Globus pallidus (tissue), 1 donor: ENCODE measurements at regions not wholly inside any gene's neighbourhood (a gene's known extent, or its start where the extent isn't known, plus 50 kb on each side); places are given as distances from the start of the nearest gene placed in this dataset.

Experiments
- DNase-seq: peaks from one replicate; pipeline ENCODE4 v3.0.0-alpha.2; 2015; ENCODE audit warnings: low spot score

DNA sequence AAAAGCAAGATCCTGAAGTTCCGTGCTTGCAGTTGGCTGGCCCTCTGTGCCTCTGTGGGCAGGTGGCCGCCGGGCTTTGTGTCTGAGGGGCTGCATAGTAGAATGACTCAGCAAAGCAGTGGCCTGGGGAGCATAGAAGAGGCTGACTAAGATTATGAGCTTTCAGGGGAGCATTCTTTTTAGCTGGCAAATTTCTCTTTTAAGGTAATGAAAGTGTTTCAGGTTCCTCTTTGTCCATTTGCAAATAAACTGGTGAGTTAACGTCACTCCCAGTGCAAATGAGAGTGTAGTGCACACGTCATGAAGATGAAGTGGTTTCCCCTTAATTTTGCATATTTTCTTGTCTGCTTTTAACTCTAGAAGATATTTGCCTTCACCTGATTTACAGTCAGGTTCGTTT, 98.6 kb downstream of the BCL2L11 start:
- DNase-seq, result no peak

DNA sequence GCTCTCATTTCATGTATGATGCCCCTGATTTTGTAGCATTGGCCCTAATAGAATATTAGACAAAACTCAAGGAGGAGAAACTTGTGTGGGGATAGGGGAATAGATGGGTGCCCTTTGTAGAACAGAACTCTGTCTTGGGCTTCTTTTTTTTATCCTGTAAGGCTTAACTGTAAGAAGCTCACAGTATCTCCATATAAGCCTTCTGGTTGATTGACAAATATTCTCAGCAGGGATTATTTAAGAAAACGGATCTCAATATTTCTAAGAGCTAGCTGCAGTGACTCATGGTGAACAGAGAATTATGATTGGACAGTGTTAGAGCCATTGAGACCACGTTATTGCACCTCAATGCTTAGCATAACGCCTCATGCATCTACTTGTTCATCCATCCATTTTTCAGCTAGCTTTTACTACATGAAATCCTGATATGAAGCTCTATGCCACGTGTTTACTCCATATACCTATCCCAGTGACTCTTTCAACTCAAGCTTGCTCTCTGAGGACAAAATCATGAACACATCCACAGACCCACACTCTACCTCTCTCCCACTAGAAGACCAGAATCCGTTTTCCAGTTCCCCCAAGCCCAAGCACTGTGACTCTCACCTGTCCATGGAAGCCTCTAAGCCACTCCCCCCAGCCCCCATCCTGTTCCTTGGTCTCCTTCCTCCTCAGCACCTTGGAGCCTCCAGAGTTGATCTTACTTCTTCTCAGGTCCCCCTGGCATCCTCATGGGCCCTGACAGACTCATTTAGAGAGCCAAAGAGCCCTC, 99.2 kb downstream of the BCL2L11 start:
- no peak for DNase-seq

DNA sequence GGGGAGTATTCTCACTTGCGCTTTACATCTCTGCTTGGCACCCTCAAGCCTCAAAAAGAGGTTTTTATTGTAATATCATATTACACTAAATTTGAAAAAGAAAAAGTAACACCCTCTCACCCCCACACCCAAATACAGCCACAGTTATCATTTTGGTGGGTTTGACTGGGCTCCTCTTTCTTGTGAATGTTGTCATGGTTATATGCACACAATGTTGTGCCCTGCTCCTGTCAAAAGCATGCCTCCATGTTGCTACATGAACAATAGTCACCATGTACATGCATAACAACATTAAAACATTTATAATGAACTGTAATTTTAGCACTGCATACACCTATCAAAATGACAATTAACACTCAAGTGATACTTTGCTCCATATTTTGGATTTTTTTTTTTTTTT, 100.2 kb downstream of the BCL2L11 start:
- DNase-seq, result no peak

DNA sequence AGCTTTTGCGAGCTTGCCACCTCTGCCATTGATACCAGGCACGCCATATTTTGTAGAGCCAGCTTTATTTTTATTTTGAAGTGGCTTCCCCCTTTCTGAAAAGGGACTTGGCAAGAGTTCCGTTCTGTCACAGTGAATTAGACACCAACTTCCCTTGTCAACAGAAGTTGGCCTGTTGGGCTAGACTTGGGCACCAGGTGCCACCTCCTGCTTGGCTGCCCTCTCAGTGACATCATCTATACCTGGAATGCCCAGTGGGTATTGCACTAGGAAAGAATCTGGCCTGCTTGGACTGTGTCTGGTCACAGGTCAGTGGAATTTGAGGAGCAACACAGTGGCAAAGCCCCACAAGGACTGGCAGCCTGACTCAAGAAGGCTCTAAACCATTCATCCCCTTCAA, 101.0 kb downstream of the BCL2L11 start:
- DNase-seq, result no peak

DNA sequence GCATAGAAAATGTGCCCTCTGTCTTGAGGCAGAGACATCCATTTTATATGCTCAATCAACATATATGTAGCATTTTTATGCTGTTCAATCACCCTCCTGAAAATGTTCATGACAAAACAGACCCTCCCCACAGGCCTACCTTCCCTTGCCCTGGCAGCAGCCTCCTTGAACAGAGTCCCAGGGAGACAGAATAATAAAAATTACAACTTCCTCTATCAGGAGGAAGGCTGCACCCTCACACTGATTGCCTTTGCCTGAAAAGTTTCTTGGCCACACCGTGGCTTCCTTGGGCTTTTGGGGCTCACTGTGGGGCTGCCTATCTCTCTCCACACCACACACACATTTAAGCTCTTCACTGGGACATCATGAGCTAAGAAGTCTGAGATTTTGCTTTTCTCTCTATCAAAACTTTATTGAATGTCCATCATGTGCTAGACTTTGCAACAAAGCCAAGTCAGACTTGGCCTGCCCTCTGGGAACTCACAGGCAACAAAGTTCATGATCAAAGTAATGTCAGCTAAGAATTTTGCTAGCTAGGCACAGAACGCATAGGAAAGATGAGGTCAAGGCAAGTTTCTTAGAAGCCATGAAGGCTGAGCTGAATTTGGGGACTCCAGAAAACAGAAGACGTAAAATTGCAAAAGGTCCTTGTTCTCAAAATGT, 101.6 kb downstream of the BCL2L11 start:
- DNase-seq, result no peak

DNA sequence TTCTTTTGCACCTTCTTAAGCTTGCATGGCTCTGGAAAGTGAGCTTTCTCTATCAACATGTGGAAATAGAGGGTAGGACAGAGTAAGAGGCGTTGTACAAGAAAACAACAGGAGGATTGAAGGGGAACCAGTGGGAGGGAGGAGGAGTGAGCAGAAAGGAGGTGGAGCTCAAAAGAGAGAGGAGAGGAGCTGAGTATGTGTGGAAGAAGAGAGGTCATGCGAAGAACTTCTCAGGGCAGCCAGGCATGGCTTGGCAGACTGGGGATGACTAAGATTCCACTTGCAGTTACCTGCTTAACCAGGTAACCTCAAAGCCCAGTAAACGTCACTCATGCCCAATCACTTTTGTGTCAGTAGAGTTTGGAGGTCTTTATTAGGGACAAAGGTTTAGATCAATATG, 105.1 kb downstream of the BCL2L11 start:
- no peak for DNase-seq

DNA sequence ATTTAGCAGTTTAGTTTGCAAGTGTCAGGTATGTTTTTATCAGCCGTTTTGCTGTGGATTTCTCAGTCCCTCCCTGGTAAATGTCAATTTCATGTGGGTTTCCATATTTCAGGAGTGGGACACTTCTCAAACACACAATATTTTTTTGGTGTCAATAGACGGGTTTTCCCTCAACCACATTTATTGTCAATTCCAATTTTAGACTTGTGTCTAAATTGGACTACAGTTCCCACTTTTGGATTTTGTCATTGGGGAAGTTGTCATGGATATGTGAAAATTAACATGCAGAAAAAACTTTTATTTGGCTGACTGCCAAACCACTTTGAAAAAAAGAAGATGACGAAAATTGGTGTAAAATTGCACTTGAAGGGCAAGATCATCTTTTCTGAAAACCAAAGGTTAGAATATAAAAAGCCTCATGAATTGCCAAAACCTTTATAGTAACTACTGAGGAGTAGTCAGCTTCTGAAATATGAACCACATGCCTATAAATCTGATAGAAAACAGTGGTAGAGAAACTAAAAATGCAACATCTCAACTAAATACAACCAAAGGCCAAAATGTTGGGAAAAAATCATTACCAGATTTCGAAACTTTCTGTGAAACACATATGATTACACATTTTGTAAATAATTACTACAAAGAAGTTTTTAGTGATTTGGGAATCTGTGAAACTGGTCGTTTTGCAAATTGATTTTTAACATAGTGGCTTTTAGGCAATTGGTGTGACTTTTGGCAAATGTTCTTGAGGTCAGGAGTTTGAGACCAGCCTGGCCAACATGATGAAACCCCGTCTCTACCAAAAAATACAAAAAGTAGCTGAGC, 106.4 kb downstream of the BCL2L11 start:
- DNase-seq, result no peak

DNA sequence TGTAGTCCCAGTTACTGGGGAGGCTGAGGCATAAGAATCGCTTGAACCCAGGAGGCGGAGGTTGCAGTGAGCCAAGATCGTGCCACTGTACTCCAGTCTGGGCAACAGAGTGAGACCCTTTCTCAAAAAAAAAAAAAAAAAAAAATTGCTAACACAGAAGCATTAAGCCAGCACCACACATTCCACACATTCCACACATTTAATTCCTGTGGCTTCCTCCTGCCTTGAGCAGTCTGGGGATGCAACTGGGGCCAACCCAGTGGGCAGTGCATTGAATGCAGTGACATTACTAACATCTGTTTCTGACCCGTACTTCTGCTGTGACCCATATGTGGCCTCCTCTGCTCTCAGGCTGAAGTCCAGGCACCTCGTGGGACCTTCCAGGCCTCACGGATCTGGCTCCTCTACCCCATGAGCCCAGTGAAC, 107.0 kb downstream of the BCL2L11 start:
- DNase-seq, result no peak

DNA sequence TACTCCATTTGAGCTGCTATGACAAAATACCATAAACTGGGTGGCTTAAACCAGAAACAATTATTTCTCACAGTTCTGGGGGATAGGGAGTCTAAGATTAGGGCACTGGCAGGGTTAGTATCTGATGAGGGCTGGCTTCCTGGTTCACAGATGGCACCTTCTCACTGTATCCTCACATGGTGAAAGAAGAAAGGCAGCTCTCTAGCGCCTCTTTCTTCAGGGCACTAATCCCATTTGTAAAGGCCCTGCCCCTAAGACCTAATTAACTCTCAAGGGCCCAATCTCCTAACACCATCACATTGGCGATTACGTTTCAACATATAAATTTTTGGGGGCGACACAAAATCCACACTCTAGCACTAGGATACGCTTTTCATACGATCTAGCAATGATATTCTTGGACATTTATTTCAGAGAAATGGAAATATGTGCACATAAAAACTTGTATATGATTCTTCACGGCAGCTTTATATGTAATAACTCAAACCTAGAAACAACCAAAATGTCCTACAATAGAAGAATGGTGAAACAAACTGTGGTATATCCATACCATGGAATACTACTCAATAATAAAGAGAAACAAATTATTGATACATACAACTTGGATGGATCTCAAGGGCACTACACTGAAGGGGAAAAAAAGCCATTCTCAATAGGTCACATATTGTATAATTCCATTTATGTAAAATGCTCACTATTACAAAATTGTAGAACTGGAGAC, 111.0 kb downstream of the BCL2L11 start:
- no peak for DNase-seq

DNA sequence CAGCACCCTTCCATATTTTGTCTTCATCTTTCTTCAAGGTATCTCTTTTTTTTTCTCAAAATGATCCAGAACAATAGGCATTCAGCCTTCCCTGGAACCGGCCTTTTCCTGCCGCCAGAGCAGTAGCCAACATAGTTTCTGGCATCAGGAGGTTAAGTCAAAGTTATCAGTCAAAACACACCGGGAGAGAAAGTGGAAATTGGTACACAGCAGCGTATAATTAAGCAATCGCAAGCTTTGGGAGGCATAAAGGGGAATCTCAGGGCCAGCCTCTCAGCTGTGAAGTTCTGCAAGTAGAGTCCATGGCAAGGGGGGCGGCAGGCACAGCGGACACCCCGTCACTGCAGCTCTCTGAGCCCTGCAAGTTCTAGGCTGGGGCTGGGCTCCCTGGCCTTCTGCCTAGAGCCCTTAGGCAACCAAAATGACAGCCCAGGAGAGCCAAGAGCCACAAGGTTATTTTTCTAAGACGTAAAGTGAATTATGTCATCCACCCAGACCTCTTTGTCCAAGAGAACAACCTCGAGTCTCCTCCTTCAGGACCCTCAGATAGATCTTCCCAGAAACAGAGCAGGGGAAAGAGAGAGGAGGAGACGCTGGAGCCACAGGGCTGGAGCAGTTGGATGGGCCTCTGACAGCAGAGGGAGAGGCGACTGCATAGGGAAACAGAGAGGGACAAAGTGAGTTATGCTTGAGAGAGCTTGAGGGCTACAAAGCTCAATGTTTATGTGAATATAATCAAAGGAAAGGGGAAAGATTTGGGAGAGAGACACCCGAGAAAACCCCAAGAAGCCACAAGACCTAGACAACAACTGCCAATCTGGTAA, 114.7 kb downstream of the BCL2L11 start:
- no peak for DNase-seq

DNA sequence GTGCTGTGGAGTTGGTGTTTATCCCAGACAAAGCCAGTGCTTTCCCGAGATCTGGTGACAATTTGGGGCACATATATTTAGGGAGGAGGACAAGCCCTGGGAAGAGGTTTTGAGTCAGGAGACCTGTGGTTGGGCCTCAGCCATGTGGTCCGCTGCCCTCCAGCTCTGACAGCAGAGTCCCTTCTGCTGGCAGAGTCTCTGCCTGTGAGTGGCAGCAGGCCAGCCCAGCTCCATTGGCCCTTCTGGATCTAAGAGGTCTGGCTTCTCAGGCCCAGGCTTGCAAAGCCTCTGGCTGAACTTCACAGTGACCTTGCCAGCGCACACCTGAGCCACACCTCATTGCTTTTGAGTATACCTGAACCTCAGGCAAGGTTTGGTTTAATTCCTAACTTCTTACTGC, 115.3 kb downstream of the BCL2L11 start:
- DNase-seq, result no peak

DNA sequence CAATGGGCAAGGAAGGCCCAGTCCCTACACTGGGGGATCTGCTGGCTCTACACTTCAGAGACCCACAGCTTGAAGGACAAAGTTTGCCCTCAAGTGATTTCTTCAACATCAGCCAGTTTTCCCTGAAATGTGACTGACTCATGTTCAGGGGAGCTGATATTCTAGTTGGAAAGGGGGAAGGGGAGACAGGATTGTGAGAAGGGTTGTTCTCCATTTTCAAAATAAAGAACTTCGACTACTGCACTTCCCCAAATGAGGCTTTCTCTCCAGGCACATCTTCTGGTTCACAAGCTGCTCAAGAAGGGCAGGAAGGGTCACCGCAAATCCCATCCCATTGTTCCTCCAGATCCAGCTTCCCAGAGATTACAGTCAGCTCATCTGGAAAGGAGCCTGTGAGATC, 117.6 kb downstream of the BCL2L11 start:
- DNase-seq, result no peak

DNA sequence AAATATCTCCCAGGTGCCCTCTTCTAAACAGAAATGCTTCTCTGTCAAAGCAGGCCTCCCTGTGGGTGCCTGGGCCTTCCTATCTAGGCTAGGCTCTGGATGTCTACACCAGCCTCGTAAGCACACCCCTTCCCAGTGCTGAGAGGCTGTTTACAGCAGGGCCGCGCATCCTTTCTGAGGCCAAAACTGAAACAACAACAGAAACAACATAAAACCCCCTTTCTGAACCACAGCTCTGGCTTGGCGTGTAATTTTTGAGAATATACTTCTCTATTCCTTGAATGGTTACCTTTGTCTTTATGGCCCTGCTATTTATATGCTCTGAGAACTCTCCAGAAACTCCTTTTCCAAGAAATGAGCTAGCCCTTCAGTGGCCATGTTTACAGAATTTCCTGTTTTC, 118.4 kb downstream of the BCL2L11 start:
- DNase-seq, result no peak

DNA sequence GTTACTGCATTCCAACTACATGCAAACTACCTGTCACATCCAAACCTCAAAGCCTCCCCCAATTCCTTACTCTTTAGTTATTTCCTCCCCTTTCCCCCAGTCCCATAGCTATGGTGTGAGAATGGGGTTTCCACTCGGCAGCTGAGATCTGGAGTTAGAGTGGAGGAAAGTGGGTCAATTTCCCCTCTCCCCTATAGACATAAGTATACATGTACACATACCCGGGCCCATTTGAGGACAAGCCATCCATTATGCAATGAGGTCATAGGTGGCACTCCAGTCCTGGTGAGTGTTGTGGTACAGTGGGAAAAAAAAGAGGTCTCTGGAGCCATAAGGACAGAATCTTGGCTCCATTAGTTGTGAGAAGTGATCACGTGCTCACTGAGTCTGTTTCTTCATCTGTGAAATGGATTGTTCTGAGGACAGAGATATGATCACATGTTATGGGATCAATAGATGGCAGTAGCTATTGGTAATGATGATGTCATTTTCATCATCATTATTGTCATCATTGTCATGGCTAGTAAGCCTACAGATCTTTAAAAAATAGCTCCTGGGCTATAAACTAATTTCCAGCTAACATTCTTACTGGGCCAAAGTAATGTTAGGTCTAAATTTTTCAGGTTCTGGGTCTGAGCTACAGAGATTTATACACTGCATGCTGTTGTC, 119.0 kb downstream of the BCL2L11 start:
- DNase-seq, result no peak

DNA sequence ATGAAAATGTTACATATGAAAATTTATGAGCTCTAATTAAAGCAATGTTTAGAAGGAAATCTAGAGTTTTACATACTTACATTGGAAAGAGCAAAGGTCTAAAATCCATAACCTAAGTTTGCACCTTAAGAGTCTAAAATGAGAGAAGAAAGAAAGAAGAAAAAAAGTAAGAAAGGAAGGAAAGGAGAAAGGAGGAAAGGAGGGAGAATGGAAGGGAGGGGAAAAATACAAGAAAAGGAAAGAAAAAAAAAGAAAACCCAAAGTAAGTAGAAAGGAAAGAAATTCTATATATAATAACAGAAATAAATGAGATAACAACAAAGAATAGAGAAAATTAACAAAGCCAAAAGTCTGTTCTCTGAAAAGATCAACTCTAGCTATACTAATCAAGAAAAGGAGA, 122.6 kb downstream of the BCL2L11 start:
- no peak for DNase-seq

DNA sequence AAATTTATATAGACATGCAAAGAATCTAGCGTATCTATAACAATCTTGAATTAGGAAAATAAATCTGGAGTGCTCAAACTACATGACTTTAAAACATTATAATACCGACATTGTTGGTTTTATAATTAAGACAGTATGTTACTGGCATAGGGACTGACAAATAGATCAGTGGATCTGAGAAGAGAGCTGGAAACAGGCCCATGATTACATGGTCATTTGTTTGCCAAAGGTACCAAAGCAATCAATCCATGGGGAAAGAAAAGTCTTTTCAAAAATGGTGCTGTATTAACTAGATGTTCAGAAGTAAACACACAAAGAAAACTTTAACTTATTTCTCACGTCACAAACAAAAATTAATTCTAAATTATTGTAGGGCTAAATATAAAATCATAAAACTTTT, 124.2 kb downstream of the BCL2L11 start:
- DNase-seq, result no peak

DNA sequence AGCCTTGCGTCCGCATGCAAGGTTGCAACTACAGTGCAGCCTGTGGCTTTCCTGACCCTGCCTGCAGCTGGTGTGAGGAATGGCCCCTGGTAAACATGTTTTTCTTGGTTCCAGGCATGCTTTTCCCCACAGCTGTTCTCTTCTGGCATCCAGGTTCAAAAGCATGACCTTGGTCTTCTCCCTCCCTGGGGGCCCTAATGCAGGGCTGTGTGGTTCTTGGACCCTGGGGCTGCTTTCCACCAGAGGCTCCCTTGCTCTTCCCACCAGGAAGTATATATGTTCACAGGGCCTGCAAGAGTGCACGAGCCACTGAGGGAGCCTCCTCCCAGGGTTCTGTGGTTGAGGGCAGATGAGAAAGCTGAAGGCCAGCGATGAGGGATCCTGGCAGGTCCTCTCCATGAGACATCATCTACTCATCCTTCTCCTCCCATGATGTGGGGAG, 125.9 kb downstream of the BCL2L11 start:
- no peak for DNase-seq

DNA sequence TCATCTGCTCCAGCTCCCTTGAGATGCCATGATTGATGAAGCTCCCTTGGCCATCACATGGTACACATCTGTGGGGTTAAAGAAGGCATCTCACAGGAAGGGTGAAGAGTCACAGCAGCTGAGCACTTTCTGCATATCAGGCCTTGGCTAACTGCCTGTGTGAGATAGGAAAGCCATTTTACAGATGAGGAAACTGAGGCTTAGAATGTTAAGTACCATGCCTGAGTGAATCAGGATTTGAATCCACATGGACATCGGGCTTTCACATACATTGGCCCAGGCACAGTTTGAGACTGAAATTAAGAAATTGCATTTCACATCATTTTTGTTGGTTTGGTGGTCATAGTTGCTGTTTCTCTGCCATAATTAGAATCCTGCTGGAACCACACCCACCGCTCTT, 126.8 kb downstream of the BCL2L11 start:
- DNase-seq, result no peak

DNA sequence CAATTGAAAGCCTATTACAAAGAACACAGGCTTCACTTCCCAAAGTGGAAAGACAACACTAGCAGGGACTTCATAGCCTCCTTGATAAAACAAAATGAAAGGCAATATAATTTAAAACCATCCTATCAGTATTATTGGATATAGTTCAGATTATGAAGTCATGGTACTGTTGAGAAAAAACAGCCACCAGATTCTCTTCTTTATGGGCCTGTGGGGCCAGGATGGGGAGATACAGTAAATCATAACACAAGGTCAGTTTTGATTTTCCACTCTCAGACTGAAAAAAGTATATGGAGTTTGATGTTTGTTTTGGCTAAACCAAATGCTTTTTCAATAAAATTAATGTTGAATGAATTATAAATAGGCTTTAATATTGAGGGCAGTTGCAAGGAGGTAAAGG, 129.1 kb downstream of the BCL2L11 start:
- no peak for DNase-seq

DNA sequence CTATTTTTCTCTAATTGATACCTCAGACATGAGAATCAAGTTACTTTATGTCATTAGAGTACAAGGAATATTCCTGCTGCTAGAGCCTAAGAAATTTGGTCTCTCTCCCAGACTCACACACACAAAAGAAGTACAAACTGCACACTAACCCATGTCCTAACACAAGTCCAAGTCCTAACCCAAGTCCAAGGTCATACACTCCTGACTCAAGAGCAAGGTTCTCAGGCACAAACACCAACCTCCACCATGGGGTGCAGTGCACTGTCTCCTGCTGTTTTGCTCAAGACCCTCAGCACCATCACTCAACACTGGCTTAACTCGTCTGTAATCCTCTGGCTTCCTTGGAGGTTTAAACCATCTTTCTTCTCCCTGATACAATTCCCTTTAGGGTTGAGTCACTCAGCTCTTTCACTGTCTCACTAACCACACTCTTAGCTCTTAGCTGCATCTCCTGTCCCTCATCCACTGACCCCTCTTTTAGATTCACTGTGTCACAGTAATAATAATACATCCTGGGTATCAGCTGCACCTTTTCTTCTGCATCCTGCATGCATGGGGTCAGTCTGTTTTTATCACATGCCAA, 129.8 kb downstream of the BCL2L11 start:
- no peak for DNase-seq
